Neural crest cell (in vitro differentiated cells): ENCODE measurements at regions not wholly inside any gene's neighbourhood (a gene's known extent, or its start where the extent isn't known, plus 50 kb on each side); places are given as distances from the start of the nearest gene placed in this dataset.

ENCODE experiments used
- DNase-seq: peaks from one replicate; pipeline ENCODE4 v3.0.0; 2021; ENCODE audit warnings: low read depth, mixed read lengths, low spot score
- H3K27ac Mint-ChIP-seq: one replicate; pipeline ENCODE4 v1.8.0; 2021; ENCODE audit warnings: mild to moderate bottlenecking, mixed read lengths; ENCODE audit not compliant: unreplicated experiment
- H3K27me3 Mint-ChIP-seq: 2 replicates; pipeline ENCODE4 v1.8.0; 2021; ENCODE audit warnings: low read depth, mild to moderate bottlenecking, mixed read lengths
- H3K36me3 Mint-ChIP-seq: 2 replicates; pipeline ENCODE4 v1.8.0; 2021; ENCODE audit warnings: low read depth, mild to moderate bottlenecking, mixed read lengths
- H3K4me1 Mint-ChIP-seq: 2 replicates; pipeline ENCODE4 v1.8.0; 2021; ENCODE audit warnings: mixed read lengths
- H3K4me3 Mint-ChIP-seq: one replicate; pipeline ENCODE4 v1.8.0; 2021; ENCODE audit warnings: mild to moderate bottlenecking, mixed read lengths
- H3K9me3 Mint-ChIP-seq: 2 replicates; pipeline ENCODE4 v1.8.0; 2021; ENCODE audit warnings: mixed read lengths
- CTCF ChIP-seq: fragments of 200-600 bp; sonication (generic); conservative IDR thresholded peaks from 2 replicates; pipeline ENCODE4 v1.5.0; 2021; ENCODE audit warnings: antibody characterized with exemption, mild to moderate bottlenecking

GRCh38 chr5:33275921-33276627, 164.7 kb upstream of the TARS1 start:
- Mint-ChIP-seq H3K9me3 (no peaks in the 10 kb centered on the region), H3K4me3 (no peak overlapping the region), H3K27ac (no peak overlapping the region), H3K36me3 (no peaks in the 10 kb centered on the region), H3K27me3 (no peaks in the 10 kb centered on the region), H3K4me1 (no peaks in the 10 kb centered on the region)
- TF ChIP-seq CTCF, result no peak
- DNase-seq, result no peak

GRCh38 chr5:33276628-33276950, 164.2 kb upstream of the TARS1 start:
- DNase-seq, result no peak
- Mint-ChIP-seq H3K27me3 (no peaks in the 10 kb centered on the region), H3K27ac (no peak overlapping the region), H3K9me3 (no peaks in the 10 kb centered on the region), H3K4me3 (no peak overlapping the region), H3K36me3 (no peaks in the 10 kb centered on the region), H3K4me1 (no peaks in the 10 kb centered on the region)
- TF ChIP-seq CTCF, result no peak

- H3K27ac Mint-ChIP-seq, result no peak overlapping the region
- H3K4me1 Mint-ChIP-seq, result no peaks in the 10 kb centered on the region
- no peaks in the 10 kb centered on the region for H3K9me3 Mint-ChIP-seq
- TF ChIP-seq CTCF, result no peak
- DNase-seq, result no peak
- H3K4me3 Mint-ChIP-seq, result no peak overlapping the region
- H3K36me3 Mint-ChIP-seq, result no peaks in the 10 kb centered on the region
- H3K27me3 Mint-ChIP-seq, result no peaks in the 10 kb centered on the region
Observed at GRCh38 chr5:33277061-33277650, 163.6 kb upstream of the TARS1 start.

- TF ChIP-seq CTCF, result no peak
- Mint-ChIP-seq H3K36me3 (no peaks in the 10 kb centered on the region), H3K4me1 (no peaks in the 10 kb centered on the region), H3K27ac (no peak overlapping the region), H3K9me3 (no peaks in the 10 kb centered on the region), H3K27me3 (no peaks in the 10 kb centered on the region), H3K4me3 (no peak overlapping the region)
- DNase-seq, result no peak
Observed at GRCh38 chr5:33281431-33281843, 159.3 kb upstream of the TARS1 start.

- Mint-ChIP-seq H3K36me3 (no peaks in the 10 kb centered on the region), H3K9me3 (no peaks in the 10 kb centered on the region), H3K27me3 (no peaks in the 10 kb centered on the region), H3K27ac (no peak overlapping the region), H3K4me3 (no peak overlapping the region), H3K4me1 (no peaks in the 10 kb centered on the region)
- no peak for TF ChIP-seq CTCF
- DNase-seq, result no peak
Observed at GRCh38 chr5:33282157-33282556, 158.6 kb upstream of the TARS1 start.
